Stimulated activated naive B cell treated with anti-CD40 and anti-IgM and Interleukin-4, amounts not matched to agents 10 μg/mL and 1 μg/mL and 100 μg/mL, for 72 hours (primary cell): ENCODE measurements at regions not wholly inside any gene's neighbourhood (a gene's known extent, or its start where the extent isn't known, plus 50 kb on each side); places are given as distances from the start of the nearest gene placed in this dataset.
"Not testable (repeated sequence)": the region's sequence is repeated elsewhere in the genome, so short reads cannot be mapped to it uniquely, and the experiment has no call there.

Source experiments
- ATAC-seq, 2 donors: fragments of 150-1000 bp; cut with Tn5 transposase; replicated peaks; 2 replicates each; pipeline ENCODE4 v1.10.0; 2021; ENCODE audit warnings: moderate library complexity in 1 of 2
- DNase-seq: peaks from one replicate; pipeline ENCODE4 v3.0.0; 2021
- H3K27ac Mint-ChIP-seq: one replicate; pipeline ENCODE4 v1.8.0; 2022; ENCODE audit warnings: mild to moderate bottlenecking, mixed read lengths
- H3K27me3 Mint-ChIP-seq, 2 donors: one replicate each; pipeline ENCODE4 v1.8.0; 2022; ENCODE audit warnings: mixed read lengths in 2 of 2
- H3K36me3 Mint-ChIP-seq, 2 donors: one replicate each; pipeline ENCODE4 v1.8.0; 2022; ENCODE audit warnings: mixed read lengths in 2 of 2, mild to moderate bottlenecking in 1 of 2
- H3K4me1 Mint-ChIP-seq, 2 donors: one replicate each; pipeline ENCODE4 v1.8.0; 2022; ENCODE audit warnings: mixed read lengths in 2 of 2, mild to moderate bottlenecking in 1 of 2
- H3K4me3 Mint-ChIP-seq, 2 donors: one replicate each; pipeline ENCODE4 v1.8.0; 2022; ENCODE audit warnings: mild to moderate bottlenecking in 2 of 2, mixed read lengths in 2 of 2, moderate library complexity in 1 of 2
- H3K9me3 Mint-ChIP-seq, 2 donors: one replicate each; pipeline ENCODE4 v1.8.0; 2022; ENCODE audit warnings: mixed read lengths in 2 of 2, mild to moderate bottlenecking in 1 of 2

DNA sequence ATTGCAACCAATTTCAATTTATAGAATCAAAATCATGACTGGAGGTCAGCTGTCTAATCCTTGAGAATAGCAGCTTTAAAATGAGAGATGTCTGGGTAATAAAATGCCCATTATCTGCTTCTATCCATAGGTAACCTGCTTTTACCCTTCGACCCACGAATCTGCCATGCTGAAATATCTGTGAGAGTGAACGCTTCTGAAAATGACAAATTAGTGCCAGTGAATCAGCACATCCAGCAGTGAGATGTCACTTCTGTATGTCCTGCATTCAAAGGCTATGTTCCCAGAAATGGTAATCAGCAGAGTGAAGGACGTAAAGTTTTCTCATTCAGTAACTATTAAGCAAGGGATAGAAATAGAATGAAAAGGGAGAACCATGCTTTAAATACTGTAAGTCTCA, 532.4 kb upstream of the ITGA1 start:
- Mint-ChIP-seq H3K27ac (no peak overlapping the region), H3K36me3 (no peaks in the 10 kb centered on the region), H3K27me3 (no peaks in the 10 kb centered on the region), H3K4me1 (no peaks in the 10 kb centered on the region), H3K4me3 (no peak overlapping the region), H3K9me3 (peaks cover 4 to 7% of the 10 kb centered on the region in 2 donors)
- DNase-seq (no peak), ATAC-seq (no peak)

DNA sequence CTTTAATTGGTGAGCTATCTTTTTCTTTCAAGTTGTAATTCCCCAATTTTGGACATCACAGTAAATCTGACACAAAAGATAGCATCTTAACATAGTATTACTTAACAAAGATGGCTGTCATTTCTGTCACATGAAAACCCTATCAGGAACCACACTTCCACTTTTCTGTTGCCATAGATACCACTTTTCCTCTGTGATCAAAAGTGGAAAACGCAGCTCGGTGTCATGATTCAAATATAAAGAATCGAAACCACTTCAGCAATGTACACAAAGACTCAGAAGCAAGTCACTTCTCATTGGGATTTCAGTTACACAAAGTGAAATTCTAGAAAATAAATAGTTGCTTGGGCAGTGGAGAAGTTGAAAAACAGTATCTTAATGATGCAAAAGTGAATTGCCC, 524.9 kb upstream of the ITGA1 start:
- H3K9me3 Mint-ChIP-seq = peaks cover 0 to 4% of the 10 kb centered on the region in 2 donors
- no peaks in the 10 kb centered on the region for H3K4me1 Mint-ChIP-seq
- no peaks in the 10 kb centered on the region for H3K27me3 Mint-ChIP-seq
- H3K27ac Mint-ChIP-seq = no peak overlapping the region
- no peaks in the 10 kb centered on the region for H3K36me3 Mint-ChIP-seq
- H3K4me3 Mint-ChIP-seq = no peak overlapping the region
- ATAC-seq = no peak
- DNase-seq = no peak

DNA sequence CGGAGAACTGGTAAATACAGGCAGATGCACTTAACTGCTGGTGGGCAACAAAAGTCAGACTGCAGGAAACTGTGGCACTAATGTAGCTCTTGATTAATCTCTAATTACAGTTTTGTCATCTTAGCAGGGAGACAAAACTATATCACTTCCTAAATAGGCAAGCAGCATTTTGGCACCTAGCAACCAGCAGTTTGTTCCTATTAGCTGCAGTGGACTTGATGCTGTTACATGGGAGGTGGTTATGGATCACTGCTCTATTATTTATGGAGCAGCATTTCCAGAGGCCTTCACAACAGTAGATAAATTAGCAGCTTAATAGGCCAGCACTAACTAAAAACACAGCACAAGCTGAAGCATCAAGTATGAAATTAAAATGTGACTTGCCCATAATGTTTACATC, 518.3 kb upstream of the ITGA1 start:
- no peak overlapping the region for H3K4me3 Mint-ChIP-seq
- no peaks in the 10 kb centered on the region for H3K36me3 Mint-ChIP-seq
- no peaks in the 10 kb centered on the region for H3K4me1 Mint-ChIP-seq
- H3K27ac Mint-ChIP-seq = no peak overlapping the region
- DNase-seq (no peak), ATAC-seq (no peak)
- no peaks in the 10 kb centered on the region for H3K27me3 Mint-ChIP-seq
- H3K9me3 Mint-ChIP-seq = peaks cover 0 to 2% of the 10 kb centered on the region in 2 donors

DNA sequence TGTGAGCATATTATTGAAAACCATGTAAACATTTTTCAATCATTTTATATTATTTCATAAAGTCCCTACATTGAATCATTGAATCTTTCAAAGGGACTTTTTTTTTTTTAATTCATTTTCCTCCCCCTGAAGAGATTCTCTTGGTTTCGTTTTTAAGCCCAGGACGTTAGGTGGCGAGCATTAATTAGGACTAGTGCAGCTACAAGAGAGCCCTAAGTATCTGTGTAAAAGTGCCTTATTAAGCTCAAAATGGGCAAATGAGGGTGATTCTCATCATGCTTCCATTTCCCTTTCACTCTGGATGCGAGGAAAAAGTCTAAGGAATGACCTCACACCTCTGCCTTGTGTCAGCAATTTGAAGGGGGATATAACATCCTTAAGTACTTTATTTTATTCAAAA, 517.9 kb upstream of the ITGA1 start:
- no peak for ATAC-seq
- Mint-ChIP-seq H3K36me3 (no peaks in the 10 kb centered on the region), H3K27ac (no peak overlapping the region), H3K9me3 (peaks cover 0 to 2% of the 10 kb centered on the region in 2 donors), H3K4me3 (no peak overlapping the region), H3K4me1 (no peaks in the 10 kb centered on the region), H3K27me3 (no peaks in the 10 kb centered on the region)
- no peak for DNase-seq

DNA sequence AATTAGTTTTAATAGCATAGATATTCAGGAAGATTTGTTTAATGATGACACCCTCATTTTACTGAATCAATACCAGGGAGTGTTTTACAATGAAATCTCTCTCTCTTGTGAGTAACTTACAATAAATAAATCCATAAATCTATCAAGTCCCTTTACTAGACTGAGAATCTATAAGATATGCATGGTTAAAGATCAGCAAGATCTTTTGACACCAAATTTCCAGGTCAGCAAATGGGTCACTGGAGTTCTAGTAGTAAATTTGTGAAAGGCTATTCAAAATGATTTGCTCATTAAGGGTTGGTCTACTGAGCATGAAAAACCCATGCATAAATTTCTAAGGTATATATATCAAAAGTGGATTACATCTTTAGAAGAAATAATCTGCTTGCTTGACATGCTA, 512.1 kb upstream of the ITGA1 start:
- no peaks in the 10 kb centered on the region for H3K27me3 Mint-ChIP-seq
- no peaks in the 10 kb centered on the region for H3K4me1 Mint-ChIP-seq

DNA sequence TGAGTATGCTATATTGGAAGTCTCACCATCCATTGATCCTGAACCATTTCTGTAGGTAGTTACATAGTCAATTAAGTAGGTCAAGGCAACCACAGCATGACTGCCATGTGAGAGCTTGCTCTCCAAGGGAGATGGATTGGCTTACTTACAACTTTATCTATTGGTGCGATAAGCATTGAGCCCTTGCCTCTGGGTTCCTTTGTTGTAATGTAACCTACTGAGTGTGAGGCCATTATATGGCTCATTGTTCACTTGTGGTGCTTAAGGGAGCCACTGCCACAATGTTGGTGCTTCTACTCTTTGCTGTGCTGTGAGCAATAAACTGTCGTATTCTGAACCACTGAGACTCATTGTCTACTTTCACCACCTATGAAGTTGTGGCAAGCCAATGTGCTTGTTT, 510.6 kb upstream of the ITGA1 start:
- DNase-seq (no peak), ATAC-seq (no peak)
- H3K9me3 Mint-ChIP-seq = peaks cover 0 to 5% of the 10 kb centered on the region in 2 donors
- no peak overlapping the region for H3K4me3 Mint-ChIP-seq
- no peaks in the 10 kb centered on the region for H3K4me1 Mint-ChIP-seq
- H3K27me3 Mint-ChIP-seq = no peaks in the 10 kb centered on the region
- H3K36me3 Mint-ChIP-seq = no peaks in the 10 kb centered on the region
- no peak overlapping the region for H3K27ac Mint-ChIP-seq

More for the DNA sequence above, 512.1 kb upstream of the ITGA1 start:
- Mint-ChIP-seq H3K27ac (no peak overlapping the region), H3K9me3 (peaks cover 0 to 4% of the 10 kb centered on the region in 2 donors), H3K4me3 (no peak overlapping the region), H3K36me3 (no peaks in the 10 kb centered on the region)
- no peak for DNase-seq
- ATAC-seq = no peak

DNA sequence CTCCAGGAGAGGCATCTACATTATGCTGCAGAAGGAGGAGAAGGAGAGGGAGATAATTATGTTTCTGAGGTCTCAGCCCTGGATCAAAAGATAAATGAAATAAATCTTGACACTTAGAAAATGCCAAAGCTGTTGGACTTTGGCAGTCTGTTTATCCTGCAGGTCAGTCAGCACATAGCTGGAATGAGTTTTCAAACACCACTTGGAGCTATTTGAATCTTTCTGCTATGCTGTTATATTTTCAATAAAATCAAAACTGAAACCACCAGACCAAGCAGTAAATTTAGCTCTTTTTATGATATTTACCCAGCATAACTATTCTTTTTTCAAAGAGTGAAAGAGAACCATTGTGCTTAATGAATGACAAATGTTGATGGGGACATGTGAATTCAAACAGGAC, 505.1 kb upstream of the ITGA1 start:
- ATAC-seq (no peak), DNase-seq (no peak)
- H3K27ac Mint-ChIP-seq = no peak overlapping the region
- H3K36me3 Mint-ChIP-seq = no peaks in the 10 kb centered on the region
- H3K4me3 Mint-ChIP-seq = no peak overlapping the region
- no peaks in the 10 kb centered on the region for H3K4me1 Mint-ChIP-seq
- no peaks in the 10 kb centered on the region for H3K27me3 Mint-ChIP-seq
- H3K9me3 Mint-ChIP-seq = peaks cover 0 to 3% of the 10 kb centered on the region in 2 donors

DNA sequence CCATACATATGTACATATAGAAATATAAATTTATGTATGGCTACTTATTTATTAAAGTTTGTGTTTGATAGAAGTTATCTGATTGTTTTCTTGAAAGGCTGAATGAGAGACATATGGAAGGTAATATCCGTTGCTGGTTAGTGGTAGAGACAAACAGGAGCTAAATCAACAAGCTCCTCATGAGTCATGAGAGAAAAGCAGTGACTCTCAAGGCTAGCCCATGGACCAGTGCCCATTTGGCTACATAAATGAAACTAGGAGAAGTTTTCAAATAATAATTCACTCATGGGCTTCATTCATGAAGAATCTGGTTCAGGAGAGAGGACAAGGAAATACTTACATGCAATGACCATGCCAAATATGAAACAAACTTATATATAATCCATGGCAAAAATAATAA, 504.5 kb upstream of the ITGA1 start:
- Mint-ChIP-seq H3K4me1 (no peaks in the 10 kb centered on the region), H3K4me3 (no peak overlapping the region), H3K27me3 (no peaks in the 10 kb centered on the region), H3K27ac (no peak overlapping the region), H3K36me3 (no peaks in the 10 kb centered on the region), H3K9me3 (peaks cover 0 to 3% of the 10 kb centered on the region in 2 donors)
- ATAC-seq = no peak
- no peak for DNase-seq

DNA sequence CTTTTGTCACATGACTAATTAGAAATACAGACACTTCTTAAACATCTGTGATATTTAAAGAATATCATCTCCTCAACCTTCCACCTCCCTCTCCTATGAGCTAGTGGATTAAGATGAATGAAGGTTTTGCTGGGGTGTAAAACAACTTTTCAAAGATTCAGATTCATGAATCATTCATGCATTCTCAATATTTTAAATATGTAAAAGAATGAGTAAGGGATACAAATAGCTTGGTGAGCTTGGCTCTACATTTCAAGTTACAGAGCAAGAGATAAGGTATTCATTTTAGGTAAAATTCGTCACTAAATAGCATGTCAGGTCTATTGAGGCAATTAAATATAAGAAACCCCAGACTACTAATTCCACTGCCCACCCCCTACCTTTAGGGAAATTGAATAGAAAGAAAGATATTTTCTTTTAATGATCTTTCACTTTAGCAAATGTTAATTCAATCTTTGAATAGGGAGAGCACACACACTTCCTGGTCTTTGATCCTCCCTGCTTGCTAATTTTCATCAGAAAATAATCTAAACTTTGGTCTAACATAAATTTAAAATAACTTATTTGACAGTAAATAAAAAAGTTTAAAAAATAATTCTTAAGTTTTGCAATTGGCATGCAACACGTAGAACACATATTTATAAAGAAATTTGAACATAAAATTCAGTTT, 486.9 kb upstream of the ITGA1 start:
- no peaks in the 10 kb centered on the region for H3K4me1 Mint-ChIP-seq

DNA sequence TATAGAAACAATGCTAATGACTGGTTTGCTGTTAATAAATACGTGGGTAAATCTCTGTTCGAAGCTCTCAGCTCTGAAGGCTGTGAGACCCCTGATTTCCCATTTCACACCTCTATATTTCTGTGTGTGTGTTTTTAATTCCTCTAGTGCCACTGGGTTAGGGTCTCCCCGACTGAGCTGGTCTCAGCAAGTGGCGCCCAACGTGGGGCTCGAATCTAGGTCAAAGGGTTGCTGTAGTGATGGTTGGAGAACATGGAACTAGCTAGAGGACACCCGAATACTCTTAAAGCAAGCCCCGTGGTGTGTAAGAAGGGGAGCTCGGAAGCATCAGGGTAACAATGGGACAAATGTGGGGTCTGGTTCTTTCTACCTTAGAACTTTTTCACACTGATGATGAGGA, 482.9 kb upstream of the ITGA1 start:
- H3K9me3 Mint-ChIP-seq = peaks cover 10 to 19% of the 10 kb centered on the region in 2 donors
- not testable (repeated sequence) for H3K27ac Mint-ChIP-seq, H3K4me3 Mint-ChIP-seq, DNase-seq, H3K4me1 Mint-ChIP-seq, ATAC-seq, H3K27me3 Mint-ChIP-seq, H3K36me3 Mint-ChIP-seq

More for the DNA sequence above, 486.9 kb upstream of the ITGA1 start:
- H3K27me3 Mint-ChIP-seq = no peaks in the 10 kb centered on the region
- no peak overlapping the region for H3K27ac Mint-ChIP-seq
- peaks cover 6 to 15% of the 10 kb centered on the region in 2 donors for H3K9me3 Mint-ChIP-seq
- H3K4me3 Mint-ChIP-seq = no peak overlapping the region
- DNase-seq (no peak), ATAC-seq (no peak)
- no peaks in the 10 kb centered on the region for H3K36me3 Mint-ChIP-seq

DNA sequence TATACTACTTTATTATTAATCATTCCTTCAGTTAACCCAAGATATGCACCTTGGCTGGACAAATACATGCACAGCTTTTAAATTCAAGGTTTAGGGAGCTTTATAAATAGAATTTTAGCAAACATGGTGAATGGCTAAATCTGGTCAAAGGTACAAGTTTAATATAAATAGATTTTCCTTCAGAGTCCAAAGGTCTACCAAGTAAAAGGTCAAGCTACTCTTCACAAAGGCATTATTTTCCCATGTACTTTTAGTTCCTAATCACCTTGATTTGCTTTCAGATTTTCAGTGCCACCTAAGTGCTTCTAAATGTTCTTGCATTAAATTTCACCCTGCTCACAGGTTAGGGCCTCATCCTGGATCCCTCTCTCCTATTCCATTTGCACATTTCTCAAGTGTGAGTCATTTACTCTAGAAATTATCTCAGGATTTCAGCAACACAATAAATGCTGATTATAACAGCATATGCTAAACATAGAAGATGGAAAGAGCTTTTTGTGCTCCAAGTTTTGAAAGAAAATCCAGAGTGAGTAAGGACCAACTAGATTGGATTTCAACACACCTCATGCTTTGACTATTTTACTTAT, 459.4 kb upstream of the ITGA1 start:
- no peak overlapping the region for H3K27ac Mint-ChIP-seq
- ATAC-seq (no peak), DNase-seq (no peak)
- no peak overlapping the region for H3K4me3 Mint-ChIP-seq
- H3K9me3 Mint-ChIP-seq = peaks cover 0 to 3% of the 10 kb centered on the region in 2 donors
- no peaks in the 10 kb centered on the region for H3K4me1 Mint-ChIP-seq
- H3K27me3 Mint-ChIP-seq = no peaks in the 10 kb centered on the region
- no peaks in the 10 kb centered on the region for H3K36me3 Mint-ChIP-seq

DNA sequence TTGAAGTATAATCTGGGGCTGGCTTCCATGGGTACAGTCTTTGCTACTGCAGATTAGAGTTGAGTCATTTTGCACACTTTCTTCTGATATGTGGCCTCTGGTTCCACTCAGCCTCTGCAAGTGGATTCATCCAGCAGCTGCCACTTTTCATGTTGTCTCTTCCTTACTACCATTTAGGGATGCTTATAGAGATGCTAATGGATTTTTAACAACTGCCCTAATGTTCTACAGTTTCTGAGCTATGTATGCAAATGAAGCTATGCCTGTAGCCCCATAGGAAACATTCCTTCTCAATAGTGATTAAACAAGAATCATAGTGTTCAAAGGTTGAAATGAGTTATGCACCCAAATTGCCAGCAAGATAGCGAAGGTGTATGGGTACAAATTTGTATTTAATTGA, 456.0 kb upstream of the ITGA1 start:
- Mint-ChIP-seq H3K4me1 (no peaks in the 10 kb centered on the region), H3K36me3 (no peaks in the 10 kb centered on the region), H3K27ac (no peak overlapping the region), H3K9me3 (peaks cover 0 to 4% of the 10 kb centered on the region in 2 donors), H3K4me3 (no peak overlapping the region), H3K27me3 (no peaks in the 10 kb centered on the region)
- DNase-seq (no peak), ATAC-seq (no peak)

DNA sequence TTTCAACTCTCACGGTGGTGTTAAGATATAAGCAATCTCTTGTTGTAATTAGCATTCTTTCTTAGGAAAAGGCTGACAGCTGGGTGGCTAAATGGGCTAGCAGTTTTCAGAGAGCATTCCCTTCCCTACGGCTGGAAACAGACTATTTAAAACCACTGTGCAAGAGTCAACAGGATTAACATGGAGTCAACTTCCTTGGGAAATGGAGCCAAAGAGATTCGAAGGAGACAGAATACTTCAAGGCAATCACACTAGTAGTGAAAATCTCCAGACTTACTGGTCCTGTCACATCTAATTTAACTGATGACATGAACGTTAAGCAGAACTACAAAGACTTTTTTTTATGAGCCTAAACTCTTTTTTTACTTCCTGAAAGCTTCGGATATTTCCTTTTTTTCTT, 453.3 kb upstream of the ITGA1 start:
- no peak for ATAC-seq
- H3K36me3 Mint-ChIP-seq = no peaks in the 10 kb centered on the region
- H3K27ac Mint-ChIP-seq = no peak overlapping the region
- H3K4me1 Mint-ChIP-seq = no peaks in the 10 kb centered on the region
- no peaks in the 10 kb centered on the region for H3K27me3 Mint-ChIP-seq
- no peak for DNase-seq
- no peak overlapping the region for H3K4me3 Mint-ChIP-seq
- peaks cover 0 to 5% of the 10 kb centered on the region in 2 donors for H3K9me3 Mint-ChIP-seq

DNA sequence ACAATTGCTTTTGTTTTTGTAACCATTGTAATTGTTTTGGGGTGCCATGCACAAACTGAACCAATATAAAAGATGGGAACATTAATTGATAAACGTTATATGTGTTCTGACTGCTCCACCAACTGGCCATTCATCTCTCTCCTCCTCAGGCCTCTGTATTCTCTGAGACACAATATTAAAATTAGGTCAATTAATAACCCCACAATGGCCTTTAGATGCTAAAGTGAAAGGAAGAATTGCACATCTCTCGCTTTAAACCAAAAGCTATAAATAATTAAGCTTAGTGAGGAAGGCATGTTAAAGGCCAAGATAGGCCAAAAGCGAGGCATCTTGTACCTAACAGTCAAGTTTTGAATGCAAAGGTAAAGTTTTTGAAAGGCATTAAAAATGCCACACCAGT, 448.4 kb upstream of the ITGA1 start:
- Mint-ChIP-seq H3K36me3 (no peaks in the 10 kb centered on the region), H3K9me3 (peaks cover 0 to 5% of the 10 kb centered on the region in 2 donors), H3K4me1 (no peaks in the 10 kb centered on the region), H3K4me3 (no peak overlapping the region), H3K27ac (no peak overlapping the region), H3K27me3 (no peaks in the 10 kb centered on the region)
- ATAC-seq (no peak), DNase-seq (no peak)

DNA sequence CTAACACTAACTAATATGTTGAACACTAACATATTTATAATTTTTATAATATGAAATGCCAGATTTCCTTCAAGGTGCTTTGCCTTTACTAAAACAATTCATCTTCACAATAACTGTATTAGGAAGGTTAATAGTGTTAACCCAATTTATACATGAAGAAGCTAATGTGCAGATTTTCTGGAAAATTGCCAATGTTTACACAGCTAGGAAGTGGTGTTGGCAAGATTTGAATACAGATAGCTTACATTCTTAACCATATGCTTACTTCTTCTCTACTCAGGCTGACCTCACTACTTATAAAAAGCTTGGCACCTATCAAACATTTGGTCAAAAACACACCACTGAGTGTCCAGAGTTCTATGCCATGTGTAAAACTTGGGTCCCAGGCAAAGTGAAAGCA, 445.4 kb upstream of the ITGA1 start:
- H3K27ac Mint-ChIP-seq = no peak overlapping the region
- peaks cover 0 to 1% of the 10 kb centered on the region in 2 donors for H3K9me3 Mint-ChIP-seq
- H3K4me3 Mint-ChIP-seq = no peak overlapping the region
- no peaks in the 10 kb centered on the region for H3K4me1 Mint-ChIP-seq
- no peak for ATAC-seq
- no peaks in the 10 kb centered on the region for H3K36me3 Mint-ChIP-seq
- H3K27me3 Mint-ChIP-seq = no peaks in the 10 kb centered on the region
- DNase-seq = no peak
